ENCODE measurements at regions not wholly inside any gene's neighbourhood (a gene's known extent, or its start where the extent isn't known, plus 50 kb on each side); places are given as distances from the start of the nearest gene placed in this dataset.
A peak's percentile ranks its signal among the peaks of the same experiment; 100 is the strongest.

DNA sequence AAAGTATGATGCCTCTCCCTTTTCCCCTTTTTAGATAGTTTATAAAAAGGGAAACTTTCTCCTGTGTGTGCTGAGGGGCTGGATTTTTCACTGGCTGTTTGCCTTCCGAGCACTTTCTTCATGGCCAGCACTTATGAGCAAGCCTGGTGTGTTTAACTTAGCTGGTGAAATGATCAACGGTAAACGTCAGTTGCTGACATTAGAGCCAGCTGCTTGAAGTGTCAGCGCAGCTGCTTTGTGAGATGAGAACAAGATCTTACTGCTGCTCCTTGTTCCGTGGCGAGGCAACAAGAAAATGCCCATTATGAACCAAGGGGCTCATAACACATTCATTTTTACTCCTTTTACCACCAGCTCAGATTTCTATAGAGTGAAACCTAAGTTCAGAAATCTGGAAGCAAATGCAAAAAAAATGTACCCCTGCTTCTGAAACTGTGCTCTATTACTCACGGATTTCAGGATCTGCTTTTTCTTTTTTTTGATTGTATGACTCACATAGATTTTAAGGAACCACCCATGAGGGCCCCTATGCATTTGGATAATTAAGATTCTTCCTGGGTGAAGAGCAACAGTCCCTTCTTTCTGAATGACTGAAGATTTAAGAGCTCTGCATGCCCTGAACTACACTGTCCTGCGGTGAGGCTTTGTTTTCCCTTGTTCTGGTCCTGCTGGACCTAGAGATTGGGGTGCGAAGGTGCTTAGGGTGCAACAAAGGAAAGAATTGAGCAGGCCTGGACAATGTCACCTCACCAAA, 74.3 kb upstream of the CPM start (continued):
- TF ChIP-seq, protein P1, sequence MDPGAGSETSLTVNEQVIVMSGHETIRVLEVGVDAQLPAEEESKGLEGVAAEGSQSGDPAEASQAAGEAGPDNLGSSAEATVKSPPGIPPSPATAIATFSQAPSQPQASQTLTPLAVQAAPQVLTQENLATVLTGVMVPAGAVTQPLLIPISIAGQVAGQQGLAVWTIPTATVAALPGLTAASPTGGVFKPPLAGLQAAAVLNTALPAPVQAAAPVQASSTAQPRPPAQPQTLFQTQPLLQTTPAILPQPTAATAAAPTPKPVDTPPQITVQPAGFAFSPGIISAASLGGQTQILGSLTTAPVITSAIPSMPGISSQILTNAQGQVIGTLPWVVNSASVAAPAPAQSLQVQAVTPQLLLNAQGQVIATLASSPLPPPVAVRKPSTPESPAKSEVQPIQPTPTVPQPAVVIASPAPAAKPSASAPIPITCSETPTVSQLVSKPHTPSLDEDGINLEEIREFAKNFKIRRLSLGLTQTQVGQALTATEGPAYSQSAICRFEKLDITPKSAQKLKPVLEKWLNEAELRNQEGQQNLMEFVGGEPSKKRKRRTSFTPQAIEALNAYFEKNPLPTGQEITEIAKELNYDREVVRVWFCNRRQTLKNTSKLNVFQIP (CRISPR knock-in tag; IDR thresholded peaks at IDR 0.05; ENCODE audit: borderline replicate concordance, low read depth): no peak
- TF ChIP-seq ESRRG (CRISPR knock-in tag; IDR thresholded peaks at IDR 0.05) (no peak), CSDC2 (CRISPR knock-in tag; IDR thresholded peaks at IDR 0.05) (no peak), GLIS3 (CRISPR knock-in tag; IDR thresholded peaks at IDR 0.05) (no peak), ZNF565 (CRISPR knock-in tag; conservative IDR thresholded peaks at IDR 0.05; ENCODE audit: low read depth) (no peak), ZNF8 (CRISPR knock-in tag; IDR thresholded peaks at IDR 0.05) (no peak), ZNF70 (CRISPR knock-in tag; IDR thresholded peaks at IDR 0.05) (no peak)
- TF ChIP-seq, protein P2, sequence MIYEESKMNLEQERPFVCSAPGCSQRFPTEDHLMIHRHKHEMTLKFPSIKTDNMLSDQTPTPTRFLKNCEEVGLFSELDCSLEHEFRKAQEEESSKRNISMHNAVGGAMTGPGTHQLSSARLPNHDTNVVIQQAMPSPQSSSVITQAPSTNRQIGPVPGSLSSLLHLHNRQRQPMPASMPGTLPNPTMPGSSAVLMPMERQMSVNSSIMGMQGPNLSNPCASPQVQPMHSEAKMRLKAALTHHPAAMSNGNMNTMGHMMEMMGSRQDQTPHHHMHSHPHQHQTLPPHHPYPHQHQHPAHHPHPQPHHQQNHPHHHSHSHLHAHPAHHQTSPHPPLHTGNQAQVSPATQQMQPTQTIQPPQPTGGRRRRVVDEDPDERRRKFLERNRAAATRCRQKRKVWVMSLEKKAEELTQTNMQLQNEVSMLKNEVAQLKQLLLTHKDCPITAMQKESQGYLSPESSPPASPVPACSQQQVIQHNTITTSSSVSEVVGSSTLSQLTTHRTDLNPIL (CRISPR knock-in tag; IDR thresholded peaks at IDR 0.05; ENCODE audit: low read depth): no peak

- ATAC-seq: peak; percentile 76
- TF ChIP-seq, protein P2 (CRISPR knock-in tag; IDR thresholded peaks at IDR 0.05; ENCODE audit: low read depth): no peak
- no peak for TF ChIP-seq TCF4 (CRISPR knock-in tag; IDR thresholded peaks at IDR 0.05; ENCODE audit: borderline replicate concordance)
Measured at GRCh38 chr12:69007855-69008351, 74.9 kb upstream of the CPM start.

GRCh38 chr12:69008520-69008919, 75.5 kb upstream of the CPM start:
- ATAC-seq: no peak
- TF ChIP-seq, protein P3, sequence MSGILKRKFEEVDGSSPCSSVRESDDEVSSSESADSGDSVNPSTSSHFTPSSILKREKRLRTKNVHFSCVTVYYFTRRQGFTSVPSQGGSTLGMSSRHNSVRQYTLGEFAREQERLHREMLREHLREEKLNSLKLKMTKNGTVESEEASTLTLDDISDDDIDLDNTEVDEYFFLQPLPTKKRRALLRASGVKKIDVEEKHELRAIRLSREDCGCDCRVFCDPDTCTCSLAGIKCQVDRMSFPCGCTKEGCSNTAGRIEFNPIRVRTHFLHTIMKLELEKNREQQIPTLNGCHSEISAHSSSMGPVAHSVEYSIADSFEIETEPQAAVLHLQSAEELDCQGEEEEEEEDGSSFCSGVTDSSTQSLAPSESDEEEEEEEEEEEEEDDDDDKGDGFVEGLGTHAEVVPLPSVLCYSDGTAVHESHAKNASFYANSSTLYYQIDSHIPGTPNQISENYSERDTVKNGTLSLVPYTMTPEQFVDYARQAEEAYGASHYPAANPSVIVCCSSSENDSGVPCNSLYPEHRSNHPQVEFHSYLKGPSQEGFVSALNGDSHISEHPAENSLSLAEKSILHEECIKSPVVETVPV (CRISPR knock-in tag; IDR thresholded peaks at IDR 0.05): no peak
- TF ChIP-seq ESRRG (CRISPR knock-in tag; IDR thresholded peaks at IDR 0.05) (no peak), OSR1 (CRISPR knock-in tag; IDR thresholded peaks at IDR 0.05) (no peak), RARB (CRISPR knock-in tag; IDR thresholded peaks at IDR 0.05) (no peak), ZFP30 (CRISPR knock-in tag; IDR thresholded peaks at IDR 0.05) (no peak), PATZ1 (CRISPR knock-in tag; IDR thresholded peaks at IDR 0.05; ENCODE audit: borderline replicate concordance) (no peak), GLIS3 (CRISPR knock-in tag; IDR thresholded peaks at IDR 0.05) (no peak), ARNTL (CRISPR knock-in tag; IDR thresholded peaks at IDR 0.05; ENCODE audit: borderline replicate concordance, low read depth) (no peak), TSHZ2 (CRISPR knock-in tag; IDR thresholded peaks at IDR 0.05) (no peak), PPARA (CRISPR knock-in tag; IDR thresholded peaks at IDR 0.05; ENCODE audit: borderline replicate concordance) (no peak)
